ENCODE measurements at regions not wholly inside any gene's neighbourhood (a gene's known extent, or its start where the extent isn't known, plus 50 kb on each side); places are given as distances from the start of the nearest gene placed in this dataset.
A peak's percentile ranks its signal among the peaks of the same experiment; 100 is the strongest.
"Not testable (repeated sequence)": the region's sequence is repeated elsewhere in the genome, so short reads cannot be mapped to it uniquely, and the experiment has no call there.

DNA sequence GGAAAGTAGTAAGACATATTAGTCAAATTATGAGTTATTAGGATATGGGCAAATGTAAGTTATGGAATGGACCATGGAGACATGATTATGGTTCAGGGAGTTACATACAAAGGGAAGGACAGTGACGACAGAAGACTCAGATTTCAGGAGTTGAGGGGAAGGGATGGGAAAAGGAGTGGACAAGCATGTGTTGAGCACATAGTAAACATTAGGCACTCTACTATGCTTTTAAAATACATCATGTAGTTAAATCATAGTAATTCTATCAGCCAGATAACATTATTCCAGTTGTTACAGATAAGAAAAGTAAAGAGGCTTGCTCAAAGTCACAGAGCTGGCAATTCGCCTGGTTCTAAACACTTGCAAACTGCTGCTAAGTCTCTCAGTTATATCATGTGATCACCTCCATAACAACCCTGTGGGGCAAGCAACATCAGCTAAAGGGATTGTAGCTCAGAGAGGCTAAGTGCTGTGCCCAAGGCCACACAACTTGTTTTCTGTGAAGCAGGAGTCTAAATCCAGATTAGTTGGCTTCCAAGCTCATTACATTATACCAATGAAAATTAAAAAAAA, 115.2 kb upstream of the MDFIC start:
- no peak for DNase-seq

DNA sequence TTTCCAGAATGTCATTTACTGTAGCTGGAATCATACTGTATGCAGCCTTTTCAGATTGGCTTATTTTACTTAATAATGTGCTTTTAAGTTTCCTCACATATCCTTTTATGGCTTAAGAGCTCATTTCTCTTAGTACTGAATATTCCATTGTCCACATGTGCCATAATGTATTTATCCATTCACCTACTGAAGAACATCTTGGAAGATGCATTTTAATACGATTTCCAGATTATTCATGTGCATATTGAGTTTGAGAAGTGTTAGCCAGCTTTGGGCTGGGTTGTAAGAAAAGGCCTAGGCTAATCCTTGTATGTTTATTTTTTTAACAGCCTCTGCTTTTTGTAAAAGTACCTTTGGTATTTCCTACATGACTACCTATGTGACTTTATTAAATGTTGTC, 109.3 kb upstream of the MDFIC start:
- no peak for DNase-seq

DNA sequence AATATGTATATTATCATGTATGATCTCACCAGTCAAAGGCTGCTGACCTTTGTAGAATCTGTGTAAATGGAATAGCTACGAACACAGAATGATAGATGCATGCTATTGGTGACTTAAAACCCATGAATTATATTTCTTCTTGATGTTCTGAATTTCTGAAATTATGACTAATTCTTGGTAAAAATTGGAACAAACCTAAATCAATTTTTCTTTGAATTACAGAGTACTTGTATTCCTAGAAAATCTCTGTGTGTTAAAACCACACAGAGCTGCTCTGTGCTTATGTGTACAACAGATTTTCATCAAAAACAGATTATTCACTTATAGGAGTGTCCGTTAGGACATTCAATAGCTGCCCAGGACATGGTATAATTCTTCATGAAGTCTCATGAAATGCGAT, 108.3 kb upstream of the MDFIC start:
- DNase-seq, result no peak

DNA sequence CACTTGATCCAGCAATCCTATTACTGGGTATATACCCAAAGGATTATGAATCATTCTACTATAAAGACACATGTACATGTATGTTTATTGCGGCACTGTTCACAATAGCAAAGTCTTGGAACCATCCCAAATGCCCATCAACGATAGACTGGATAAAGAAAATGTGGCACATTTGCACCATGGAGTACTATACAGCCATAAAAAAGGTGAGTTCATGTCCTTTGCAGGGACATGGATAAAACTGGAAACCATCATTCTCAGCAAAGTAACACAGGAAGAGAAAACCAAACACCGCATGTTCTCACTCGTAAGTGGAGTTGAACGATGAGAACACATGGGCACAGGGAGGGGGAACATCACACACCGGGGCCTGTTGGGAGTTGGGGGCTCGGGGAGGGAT, 104.9 kb upstream of the MDFIC start:
- not testable (repeated sequence) for DNase-seq

DNA sequence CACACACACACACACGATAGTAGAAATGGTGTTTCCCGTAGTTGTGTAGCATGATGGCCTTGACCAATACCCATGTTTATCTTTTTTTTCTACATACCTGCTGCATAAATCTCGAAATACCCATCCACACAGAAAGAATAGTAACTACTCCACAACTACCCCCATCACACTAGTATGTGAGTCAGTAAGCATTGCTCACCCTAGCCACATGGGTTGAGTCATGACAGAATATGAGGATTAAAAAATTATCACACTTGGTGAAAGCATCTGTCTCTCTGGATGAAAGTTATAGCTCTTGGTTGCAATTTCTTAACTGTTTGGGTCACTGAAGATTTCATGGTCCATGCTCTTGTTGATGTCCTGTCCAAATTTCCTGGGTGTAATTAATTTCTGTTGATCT, 103.4 kb upstream of the MDFIC start:
- DNase-seq, result peak; percentile 34 to 67

- peak; percentile 91 to 97 for DNase-seq
Observed at GRCh38 chr7:114819616-114820362, 102.1 kb upstream of the MDFIC start.

DNA sequence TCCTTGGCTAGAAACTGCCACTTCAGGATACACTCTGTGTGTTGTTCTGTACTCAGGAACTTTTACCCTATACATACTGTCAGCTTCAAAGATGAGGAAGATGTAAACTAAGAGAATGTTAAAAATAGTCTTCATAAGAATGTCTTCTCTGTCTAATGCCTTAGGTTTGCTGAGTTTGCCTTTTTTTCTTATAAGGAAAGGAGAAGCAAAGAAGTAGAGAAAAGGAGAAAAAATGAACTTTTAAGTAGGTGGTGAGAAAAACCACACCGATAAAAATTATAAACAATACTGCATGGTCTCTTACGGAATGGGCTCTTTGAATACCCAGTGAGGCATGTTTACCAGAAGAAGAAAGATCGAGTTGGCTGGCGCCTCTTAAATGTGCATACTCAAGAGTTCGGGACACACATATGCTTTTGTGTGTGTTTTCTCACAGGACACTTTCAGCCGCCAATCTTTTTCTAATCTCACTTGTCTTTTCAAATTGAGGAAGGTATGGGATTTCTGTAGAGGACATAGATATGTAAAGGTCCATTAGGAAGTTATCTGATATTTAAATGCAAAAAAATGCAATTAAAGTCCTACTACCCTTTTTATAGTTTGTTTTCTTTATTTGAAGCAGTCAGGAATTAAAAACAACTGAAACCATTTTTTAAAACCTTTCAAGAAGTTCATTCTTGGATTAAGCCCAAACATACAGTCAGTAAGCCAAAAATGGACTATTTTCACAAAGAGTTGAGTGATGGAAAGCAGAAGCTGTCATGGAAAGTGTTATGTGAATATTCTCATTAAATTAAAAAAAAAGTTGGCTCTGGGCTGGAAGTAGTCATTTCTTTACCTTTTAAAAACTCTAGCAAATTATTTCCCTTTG, 100.6 kb upstream of the MDFIC start:
- DNase-seq, result peak; percentile 79 to 87

- DNase-seq, result no peak
Observed at GRCh38 chr7:114822131-114822530, 99.8 kb upstream of the MDFIC start.

DNA sequence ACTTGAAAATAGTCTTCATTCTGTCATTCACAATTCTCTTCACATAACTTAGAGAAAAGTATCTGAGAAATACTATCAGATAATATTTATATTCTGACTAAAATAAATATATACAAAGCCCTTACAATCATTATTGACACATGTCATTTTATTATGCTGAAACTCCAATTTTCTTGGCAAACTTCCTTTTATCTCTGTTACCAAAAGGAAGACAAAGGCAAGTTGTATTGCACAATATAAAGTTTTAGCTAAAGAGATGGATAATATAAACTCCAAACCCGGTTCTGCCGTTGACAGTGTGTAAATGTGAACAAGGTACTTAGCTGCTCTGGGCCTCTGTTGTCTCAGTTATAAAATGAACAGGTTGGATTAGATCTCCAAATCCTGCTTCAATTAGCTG, 99.0 kb upstream of the MDFIC start:
- DNase-seq, result no peak

GRCh38 chr7:114823290-114823689, 98.6 kb upstream of the MDFIC start:
- peak in 1 of 2 experiments; percentile 75 for DNase-seq

- DNase-seq, result no peak
Observed at GRCh38 chr7:114825423-114825951, 96.4 kb upstream of the MDFIC start.

GRCh38 chr7:114830952-114831351, 90.9 kb upstream of the MDFIC start:
- no peak for DNase-seq

DNA sequence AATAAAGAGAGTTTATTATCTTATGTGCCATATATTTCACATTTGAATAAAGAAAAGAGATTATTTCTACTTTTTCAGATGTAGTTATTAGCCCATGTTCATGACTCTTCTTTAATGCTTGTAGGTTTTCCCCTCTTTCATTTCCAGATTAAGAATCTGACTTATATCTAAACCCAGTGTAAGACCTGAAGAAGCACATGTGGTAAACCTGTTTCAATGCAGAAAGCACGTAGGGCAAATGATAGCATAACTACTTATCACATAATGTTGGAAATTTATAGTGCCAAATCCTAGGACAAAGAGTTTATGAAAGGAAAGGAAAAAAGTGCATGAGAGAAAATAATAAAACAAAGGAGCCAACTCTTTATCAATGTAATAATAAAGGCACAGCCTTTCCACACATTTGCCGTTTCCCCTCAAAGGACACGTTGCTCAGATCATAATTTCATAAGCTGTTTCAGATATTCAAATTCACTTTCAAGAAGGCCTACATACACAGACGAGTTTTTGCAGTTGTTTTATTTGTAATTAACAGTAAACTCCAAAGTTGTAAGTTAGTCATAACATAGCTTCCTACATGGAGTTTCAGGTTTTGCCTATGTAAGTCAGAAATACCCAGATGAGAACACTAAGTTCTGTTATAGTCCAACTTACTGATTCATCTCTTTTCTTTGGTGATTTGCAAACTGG, 88.8 kb upstream of the MDFIC start:
- DNase-seq, result no peak

GRCh38 chr7:114835303-114835702, 86.6 kb upstream of the MDFIC start:
- DNase-seq, result no peak

DNA sequence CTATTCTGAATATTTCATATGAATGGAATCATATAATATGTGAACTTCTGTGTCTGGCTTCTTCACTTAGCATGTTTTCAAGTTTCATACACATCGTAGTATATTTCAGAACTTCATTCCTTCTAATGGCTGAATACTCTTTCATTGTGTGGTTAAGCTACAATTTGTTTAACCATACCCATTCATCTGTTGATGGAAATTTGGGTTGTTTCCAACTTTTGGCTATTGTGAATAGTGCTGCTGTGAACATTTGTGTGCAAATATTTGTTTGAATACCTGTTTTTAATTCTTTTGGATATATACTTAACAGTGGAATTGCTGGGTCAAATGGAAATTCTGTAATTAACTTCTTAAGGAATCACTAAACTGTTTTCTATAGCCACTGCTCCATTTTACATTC, 86.0 kb upstream of the MDFIC start:
- no peak for DNase-seq

GRCh38 chr7:114842551-114843065, 79.3 kb upstream of the MDFIC start:
- DNase-seq, result no peak

DNA sequence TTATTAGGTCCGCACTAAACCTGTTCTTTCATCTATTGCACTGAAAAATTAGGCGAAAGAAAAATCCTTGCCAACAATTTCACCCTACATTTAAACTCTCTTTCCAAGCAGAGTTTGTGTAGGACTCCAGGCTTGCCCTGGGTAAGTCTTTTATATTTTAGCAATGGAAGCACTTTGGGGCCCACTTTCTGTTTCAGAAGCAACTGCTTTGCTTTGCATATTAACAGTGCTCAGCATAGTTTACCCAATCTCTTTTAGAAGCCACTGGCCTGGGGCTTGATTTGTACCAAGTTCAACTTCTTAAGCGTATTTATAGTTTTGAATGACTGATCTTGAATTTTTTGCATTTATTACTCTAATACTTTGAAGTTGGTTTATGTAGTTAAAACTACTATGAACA, 78.8 kb upstream of the MDFIC start:
- no peak for DNase-seq

GRCh38 chr7:114851406-114852061, 70.4 kb upstream of the MDFIC start:
- peak; percentile 20 to 53 for DNase-seq

DNA sequence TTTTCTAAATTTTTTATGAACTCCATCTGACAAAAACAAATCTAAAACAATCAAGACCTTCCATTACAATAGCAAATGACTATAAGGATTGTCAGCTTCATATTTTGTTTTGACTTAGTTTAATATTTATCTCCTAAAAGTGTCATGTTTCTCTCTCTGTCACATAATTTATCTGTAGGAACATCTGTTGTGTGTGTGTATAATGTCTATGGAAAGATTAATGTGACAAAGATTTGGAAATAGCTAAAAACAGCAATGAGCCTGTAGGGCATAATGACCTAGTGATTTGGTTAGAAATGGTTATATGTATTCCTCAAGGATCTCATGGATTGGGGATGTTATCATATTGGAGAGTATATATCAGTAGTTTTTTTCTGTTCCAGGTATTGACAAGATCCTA, 69.6 kb upstream of the MDFIC start:
- DNase-seq, result peak in 1 of 2 experiments; percentile 22

GRCh38 chr7:114853189-114853588, 68.7 kb upstream of the MDFIC start:
- no peak for DNase-seq

- DNase-seq, result no peak
Observed at GRCh38 chr7:114854369-114854768, 67.5 kb upstream of the MDFIC start.

DNA sequence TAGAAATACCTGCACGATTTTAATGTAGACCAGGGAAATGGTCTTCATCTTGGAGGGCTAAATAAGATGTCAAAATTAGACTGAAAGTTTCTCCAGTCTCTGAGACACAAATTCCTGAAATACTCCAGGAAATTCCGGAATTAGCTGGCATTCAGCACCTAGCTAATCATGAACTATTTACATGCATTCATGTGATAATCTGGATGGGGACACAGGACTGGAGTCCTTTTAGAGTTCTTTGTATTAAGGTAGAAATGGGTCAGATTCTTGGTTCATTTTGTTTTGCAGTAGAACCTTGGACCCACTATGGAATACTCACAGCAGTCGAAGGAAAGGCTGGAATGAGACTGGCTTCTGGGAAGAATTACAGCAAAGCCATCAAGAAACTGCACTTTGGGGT, 65.3 kb upstream of the MDFIC start:
- no peak for DNase-seq
